ENCODE measurements at regions not wholly inside any gene's neighbourhood (a gene's known extent, or its start where the extent isn't known, plus 50 kb on each side); places are given as distances from the start of the nearest gene placed in this dataset.

DNA sequence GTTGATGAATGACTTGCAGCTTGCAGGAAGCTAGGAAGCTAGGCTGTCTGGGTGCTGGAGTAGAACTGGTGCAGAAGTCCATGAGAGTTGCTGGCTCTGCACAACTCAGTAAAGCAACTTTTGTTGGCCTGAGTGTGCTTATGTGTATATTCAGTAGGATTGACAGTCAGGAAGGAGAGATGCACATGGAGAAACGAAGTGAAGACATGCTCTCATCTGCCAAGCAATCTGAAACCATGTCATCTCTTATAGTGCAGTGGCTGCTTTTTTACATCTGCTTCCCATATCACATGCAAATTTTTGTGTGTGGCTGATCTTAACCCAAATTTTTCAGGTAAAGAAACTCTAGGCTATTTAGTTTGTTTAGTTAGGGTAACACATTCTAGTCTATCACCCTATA is 252.4 kb upstream of the HS3ST5 start:
- H3K27me3 Mint-ChIP-seq, result no peaks in the 10 kb centered on the region
- no peaks in the 10 kb centered on the region for H3K9me3 Mint-ChIP-seq
- no peak overlapping the region for H3K27ac Mint-ChIP-seq
- H3K36me3 Mint-ChIP-seq (ENCODE audit: low read depth), result no peaks in the 10 kb centered on the region
- CTCF ChIA-PET, result no interaction called here
- DNase-seq, result no peak
- H3K4me1 Mint-ChIP-seq, result no peaks in the 10 kb centered on the region
- POLR2A ChIA-PET, result no interaction called here
- H3K4me3 Mint-ChIP-seq, result no peak overlapping the region

DNA sequence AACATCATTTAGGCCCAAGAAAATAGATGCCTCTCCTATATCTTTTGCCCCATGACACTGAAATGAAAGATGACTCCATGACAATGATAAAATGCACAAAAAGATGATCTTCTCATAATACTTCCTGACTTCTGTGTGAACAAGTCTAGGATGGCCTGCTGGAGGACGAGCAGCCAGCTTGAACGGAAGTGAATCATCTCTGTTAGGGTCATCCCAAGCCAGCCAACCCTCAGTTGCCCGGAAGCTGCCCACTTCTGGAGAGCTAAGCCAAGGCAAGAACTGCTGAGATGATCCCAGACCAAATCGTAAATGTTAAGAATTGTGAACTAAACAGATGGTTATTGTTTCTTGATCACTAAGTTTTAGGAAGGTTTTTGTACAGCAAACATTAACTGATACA is 249.7 kb upstream of the HS3ST5 start:
- no peaks in the 10 kb centered on the region for H3K4me1 Mint-ChIP-seq
- no peaks in the 10 kb centered on the region for H3K9me3 Mint-ChIP-seq
- DNase-seq, result no peak
- H3K36me3 Mint-ChIP-seq (ENCODE audit: low read depth), result no peaks in the 10 kb centered on the region
- H3K27ac Mint-ChIP-seq, result no peak overlapping the region
- POLR2A ChIA-PET, result no interaction called here
- CTCF ChIA-PET, result no interaction called here
- H3K4me3 Mint-ChIP-seq, result no peak overlapping the region
- no peaks in the 10 kb centered on the region for H3K27me3 Mint-ChIP-seq

DNA sequence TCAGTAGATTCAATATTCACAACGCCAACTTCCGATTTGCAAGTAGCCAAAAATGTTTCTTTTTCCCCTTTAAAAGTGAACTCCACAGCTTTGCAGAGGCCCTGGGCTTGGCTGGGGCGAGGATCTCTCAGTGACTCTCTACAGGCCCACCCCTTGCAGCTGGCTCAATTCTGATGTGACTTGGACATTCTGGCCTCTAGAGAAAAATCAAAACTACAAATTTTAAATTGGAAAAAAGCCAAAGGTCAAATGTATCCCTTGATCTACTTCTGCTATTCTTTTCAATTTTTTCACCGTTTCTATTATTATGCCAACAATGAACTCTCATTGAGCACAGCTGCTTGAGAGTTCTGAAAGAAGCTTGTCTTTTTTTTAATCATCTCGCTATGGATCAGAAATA is 245.9 kb upstream of the HS3ST5 start:
- no peak for DNase-seq
- Mint-ChIP-seq H3K36me3 (ENCODE audit: low read depth) (no peaks in the 10 kb centered on the region), H3K4me3 (no peak overlapping the region), H3K9me3 (no peaks in the 10 kb centered on the region), H3K27me3 (no peaks in the 10 kb centered on the region), H3K4me1 (no peaks in the 10 kb centered on the region), H3K27ac (no peak overlapping the region)
- POLR2A ChIA-PET, result no interaction called here
- CTCF ChIA-PET, result no interaction called here

DNA sequence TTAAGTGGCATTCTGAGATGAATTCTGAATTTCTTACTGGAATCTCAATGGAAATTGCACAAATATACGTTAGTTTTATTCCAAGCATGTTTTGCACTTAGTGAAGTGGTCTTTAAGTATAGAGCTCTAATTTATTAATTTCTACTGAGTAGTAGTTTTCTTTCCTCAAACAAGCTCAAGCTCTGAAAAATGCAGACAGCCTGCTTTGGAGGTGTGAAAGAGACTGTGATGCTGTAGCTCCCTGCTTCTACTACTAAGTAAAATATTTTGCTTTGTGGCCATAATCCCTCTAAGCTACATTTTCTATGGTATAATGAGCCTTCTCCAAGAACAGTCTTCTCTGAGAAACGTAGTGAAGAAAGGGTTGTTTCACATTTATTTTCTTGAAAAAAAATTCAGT is 243.5 kb upstream of the HS3ST5 start:
- no peak for DNase-seq
- no peaks in the 10 kb centered on the region for H3K9me3 Mint-ChIP-seq
- H3K4me3 Mint-ChIP-seq, result no peak overlapping the region
- no peak overlapping the region for H3K27ac Mint-ChIP-seq
- no peaks in the 10 kb centered on the region for H3K36me3 Mint-ChIP-seq (ENCODE audit: low read depth)
- no peaks in the 10 kb centered on the region for H3K4me1 Mint-ChIP-seq
- ChIA-PET POLR2A (no interaction called here), CTCF (no interaction called here)
- no peaks in the 10 kb centered on the region for H3K27me3 Mint-ChIP-seq

DNA sequence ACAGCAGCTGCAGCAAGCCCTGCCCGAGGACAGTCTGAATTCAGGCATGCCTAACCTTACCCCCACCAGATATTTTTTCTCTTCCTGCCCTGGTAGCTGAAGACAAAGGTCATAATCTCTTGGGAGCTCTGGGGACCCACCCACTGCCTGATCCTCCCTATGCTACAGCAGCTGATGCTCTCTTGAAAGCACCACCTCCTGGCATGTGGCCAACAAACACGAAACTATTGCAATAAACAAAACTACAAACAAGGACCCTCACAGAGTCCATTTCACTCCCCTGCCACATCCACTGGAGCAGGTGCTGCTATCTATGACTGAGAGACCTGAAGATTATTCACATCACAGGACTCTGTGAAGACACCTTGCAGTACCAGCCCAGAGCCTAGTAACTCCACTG is 238.5 kb upstream of the HS3ST5 start:
- Mint-ChIP-seq H3K36me3 (ENCODE audit: low read depth) (no peaks in the 10 kb centered on the region), H3K27me3 (no peaks in the 10 kb centered on the region), H3K4me1 (no peaks in the 10 kb centered on the region), H3K4me3 (no peak overlapping the region), H3K9me3 (peaks cover 9% of the 10 kb centered on the region), H3K27ac (no peak overlapping the region)
- ChIA-PET CTCF (no interaction called here), POLR2A (no interaction called here)
- DNase-seq, result no peak

DNA sequence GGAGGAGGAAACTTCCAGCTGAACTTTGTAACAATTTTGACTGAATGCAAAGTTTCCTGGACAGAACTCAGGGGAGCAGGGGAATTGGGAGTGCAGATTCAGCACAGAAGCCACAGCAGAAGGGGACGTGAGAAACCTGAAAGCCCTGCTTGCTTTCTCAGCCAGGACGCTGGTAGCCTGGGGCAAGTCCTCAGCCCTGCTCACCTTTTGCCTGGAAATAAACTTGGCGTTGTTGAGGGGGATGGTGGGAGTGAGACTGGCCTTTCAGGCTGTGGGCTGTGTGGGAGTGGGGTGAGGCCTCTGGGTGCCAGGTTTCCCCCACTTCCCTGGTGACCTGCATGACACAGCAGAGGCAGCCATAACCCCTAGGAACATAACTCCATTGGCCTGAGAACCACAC is 238.1 kb upstream of the HS3ST5 start:
- Mint-ChIP-seq H3K36me3 (ENCODE audit: low read depth) (no peaks in the 10 kb centered on the region), H3K9me3 (peaks cover 9% of the 10 kb centered on the region), H3K27me3 (no peaks in the 10 kb centered on the region), H3K4me1 (no peaks in the 10 kb centered on the region), H3K27ac (no peak overlapping the region), H3K4me3 (no peak overlapping the region)
- DNase-seq, result no peak
- POLR2A ChIA-PET, result no interaction called here
- CTCF ChIA-PET, result no interaction called here

DNA sequence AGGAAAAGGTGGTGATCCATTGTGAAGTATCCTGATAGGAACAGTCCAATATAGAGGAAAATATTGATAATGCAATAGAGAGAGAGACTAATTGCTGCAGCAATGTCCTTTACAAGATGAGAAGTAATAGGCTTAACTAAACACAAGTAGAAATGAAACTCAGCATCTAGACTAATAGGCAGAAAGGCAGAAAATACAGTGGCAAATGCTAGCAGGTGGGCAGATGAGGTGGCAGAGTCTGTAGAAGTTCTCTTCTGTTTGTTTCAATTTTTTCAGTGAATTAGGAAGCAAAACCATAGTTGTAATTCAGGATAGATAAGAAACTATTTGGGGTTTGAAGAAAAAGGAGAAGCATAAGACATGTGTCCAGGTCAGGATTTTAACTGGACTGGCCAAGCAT is 236.7 kb upstream of the HS3ST5 start:
- no peaks in the 10 kb centered on the region for H3K4me1 Mint-ChIP-seq
- ChIA-PET POLR2A (no interaction called here), CTCF (no interaction called here)
- no peak overlapping the region for H3K27ac Mint-ChIP-seq
- H3K9me3 Mint-ChIP-seq, result peaks cover 9% of the 10 kb centered on the region
- H3K27me3 Mint-ChIP-seq, result no peaks in the 10 kb centered on the region
- no peak overlapping the region for H3K4me3 Mint-ChIP-seq
- no peaks in the 10 kb centered on the region for H3K36me3 Mint-ChIP-seq (ENCODE audit: low read depth)
- no peak for DNase-seq

DNA sequence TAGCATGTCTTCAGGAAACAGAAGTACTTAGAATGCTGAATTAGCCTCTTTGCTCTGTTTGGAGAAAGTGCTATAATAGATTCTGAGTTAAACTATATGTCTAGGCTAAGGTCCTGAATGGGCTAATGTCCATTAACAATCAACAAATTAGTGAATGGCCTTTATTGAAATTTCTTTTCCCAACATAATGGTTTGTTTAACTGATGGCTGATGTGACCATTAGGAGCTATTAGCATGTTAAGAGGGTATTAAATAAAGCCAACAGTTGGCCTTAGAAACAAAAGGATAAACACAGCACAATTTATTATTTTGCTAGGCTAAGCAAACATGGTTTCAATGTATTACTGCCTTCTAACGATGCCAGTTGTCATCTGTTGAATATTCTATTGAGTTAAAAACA is 234.3 kb upstream of the HS3ST5 start:
- CTCF ChIA-PET, result no interaction called here
- no peaks in the 10 kb centered on the region for H3K36me3 Mint-ChIP-seq (ENCODE audit: low read depth)

DNA sequence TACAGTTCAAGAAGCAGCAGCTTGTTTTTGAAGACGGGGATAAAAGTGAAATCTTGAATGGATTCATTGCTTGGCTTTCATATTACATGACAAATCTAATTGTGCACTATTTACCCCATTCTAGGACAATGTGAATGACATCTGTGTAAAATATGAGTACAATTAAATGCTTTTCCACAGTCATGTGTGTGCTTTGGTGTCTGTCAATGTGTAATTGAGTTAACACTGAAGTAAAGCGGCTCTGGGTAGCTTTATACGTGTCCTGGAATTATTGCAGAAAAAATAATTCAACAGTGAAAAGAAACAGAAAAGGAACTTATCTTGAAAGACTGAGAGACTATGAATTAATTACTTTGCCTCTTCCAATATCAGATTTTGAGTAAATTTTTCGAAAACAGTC is 233.5 kb upstream of the HS3ST5 start:
- Mint-ChIP-seq H3K36me3 (ENCODE audit: low read depth) (no peaks in the 10 kb centered on the region), H3K9me3 (peaks cover 11% of the 10 kb centered on the region), H3K27me3 (no peaks in the 10 kb centered on the region), H3K4me3 (no peak overlapping the region), H3K4me1 (no peaks in the 10 kb centered on the region), H3K27ac (no peak overlapping the region)
- ChIA-PET CTCF (no interaction called here), POLR2A (no interaction called here)
- no peak for DNase-seq

More for the DNA sequence above, 234.3 kb upstream of the HS3ST5 start:
- Mint-ChIP-seq H3K27ac (no peak overlapping the region), H3K4me1 (no peaks in the 10 kb centered on the region), H3K27me3 (no peaks in the 10 kb centered on the region), H3K9me3 (peaks cover 11% of the 10 kb centered on the region), H3K4me3 (no peak overlapping the region)
- DNase-seq, result no peak
- POLR2A ChIA-PET, result no interaction called here

DNA sequence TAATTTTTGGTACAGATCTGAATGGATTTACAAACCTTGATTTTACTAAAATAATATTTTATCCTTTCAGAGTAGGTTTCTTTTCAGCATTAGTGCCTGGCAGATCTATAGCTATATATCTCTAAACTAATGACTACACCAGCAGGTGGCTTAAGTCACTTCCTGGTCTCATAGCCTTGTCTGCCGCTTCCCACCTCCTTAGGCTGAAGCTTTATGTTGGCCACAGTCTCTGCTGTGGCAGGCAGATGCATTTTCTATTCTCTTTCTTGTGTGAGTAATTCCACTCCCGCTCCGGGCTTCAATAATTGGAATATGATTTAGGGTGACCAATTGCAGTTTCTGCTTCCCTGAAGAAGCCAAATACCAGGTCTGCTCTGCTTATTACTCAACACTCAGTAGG is 226.8 kb upstream of the HS3ST5 start:
- H3K4me1 Mint-ChIP-seq, result no peaks in the 10 kb centered on the region
- no peaks in the 10 kb centered on the region for H3K36me3 Mint-ChIP-seq (ENCODE audit: low read depth)
- no peaks in the 10 kb centered on the region for H3K27me3 Mint-ChIP-seq
- peaks cover 4% of the 10 kb centered on the region for H3K9me3 Mint-ChIP-seq
- H3K4me3 Mint-ChIP-seq, result no peak overlapping the region
- ChIA-PET POLR2A (no interaction called here), CTCF (no interaction called here)
- no peak overlapping the region for H3K27ac Mint-ChIP-seq
- no peak for DNase-seq

DNA sequence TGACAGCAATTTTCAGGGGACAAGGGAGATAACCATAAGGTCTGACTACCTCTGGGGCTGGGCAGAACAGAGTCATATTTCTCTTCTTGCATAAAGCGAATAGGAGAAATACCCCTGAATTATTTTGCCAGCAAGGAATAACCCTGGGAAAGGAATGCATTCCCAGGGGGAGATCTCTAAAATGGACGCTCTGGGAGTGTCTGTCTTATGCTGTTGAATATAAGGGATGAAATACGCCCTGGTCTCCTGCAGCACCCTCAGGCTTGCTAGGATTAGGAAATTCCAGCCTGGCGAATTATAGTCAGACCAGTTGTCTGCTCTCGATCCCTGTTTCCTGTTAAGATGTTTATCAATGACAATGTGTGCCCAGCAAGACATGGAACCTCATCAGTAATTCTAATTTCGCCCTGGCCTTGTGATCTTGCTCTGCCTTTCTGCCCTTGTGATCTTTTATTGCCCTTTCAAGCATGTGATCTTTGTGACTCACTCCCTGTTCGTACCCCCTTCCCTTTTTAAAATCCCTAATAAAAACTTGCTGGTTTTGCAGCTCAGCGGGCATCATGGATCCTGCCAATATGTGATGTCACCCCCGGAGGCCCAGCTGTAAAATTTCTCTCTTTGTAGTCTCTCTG is 221.6 kb upstream of the HS3ST5 start:
- CTCF ChIA-PET, result no interaction called here
- no peaks in the 10 kb centered on the region for H3K4me1 Mint-ChIP-seq
- H3K4me3 Mint-ChIP-seq, result no peak overlapping the region
- no peak for DNase-seq
- no peak overlapping the region for H3K27ac Mint-ChIP-seq
- H3K36me3 Mint-ChIP-seq (ENCODE audit: low read depth), result no peaks in the 10 kb centered on the region
- peaks cover 2% of the 10 kb centered on the region for H3K9me3 Mint-ChIP-seq
- POLR2A ChIA-PET, result no interaction called here
- no peaks in the 10 kb centered on the region for H3K27me3 Mint-ChIP-seq

DNA sequence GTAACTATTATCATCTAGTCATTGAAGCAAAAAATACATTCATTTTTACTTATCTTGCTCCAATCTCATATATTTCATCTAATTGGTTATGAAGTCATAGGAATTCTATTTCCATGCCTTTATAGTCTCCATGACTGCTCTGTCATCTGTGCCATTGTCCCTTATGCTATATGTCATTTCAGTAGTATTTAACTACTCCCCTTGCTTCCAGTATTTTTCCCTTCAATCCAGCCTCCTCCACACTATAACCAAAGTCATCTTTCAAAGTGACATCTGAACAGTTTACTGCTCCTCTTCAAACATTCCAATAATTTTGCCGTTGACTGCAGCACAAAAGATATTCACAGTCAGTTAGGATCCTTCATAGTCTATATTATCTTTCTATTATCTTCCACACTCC is 216.6 kb upstream of the HS3ST5 start:
- ChIA-PET POLR2A (no interaction called here), CTCF (no interaction called here)
- no peak for DNase-seq
- H3K36me3 Mint-ChIP-seq (ENCODE audit: low read depth), result no peaks in the 10 kb centered on the region
- no peaks in the 10 kb centered on the region for H3K27me3 Mint-ChIP-seq
- no peaks in the 10 kb centered on the region for H3K4me1 Mint-ChIP-seq
- H3K27ac Mint-ChIP-seq, result no peak overlapping the region
- H3K9me3 Mint-ChIP-seq, result peaks cover 5% of the 10 kb centered on the region
- H3K4me3 Mint-ChIP-seq, result no peak overlapping the region

DNA sequence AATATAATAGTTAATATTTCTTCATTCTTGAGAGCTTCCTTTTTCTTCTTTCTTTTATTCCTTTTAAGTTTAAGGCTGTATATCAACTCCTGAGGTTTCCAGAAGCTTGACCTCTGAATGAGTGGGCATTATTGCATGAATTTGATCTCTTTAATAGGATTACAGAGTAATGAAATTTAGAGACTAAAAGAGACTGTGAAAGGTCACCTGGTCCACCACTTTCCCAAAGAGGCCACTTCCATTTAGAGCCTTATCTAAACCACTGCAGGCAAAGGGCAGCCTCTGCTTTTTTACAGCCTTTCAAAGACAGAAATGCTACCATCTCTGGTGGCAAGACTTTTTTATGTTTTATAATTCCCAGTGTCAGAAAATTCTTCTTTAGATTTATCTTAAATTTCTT is 215.3 kb upstream of the HS3ST5 start:
- CTCF ChIA-PET, result no interaction called here
- Mint-ChIP-seq H3K4me3 (no peak overlapping the region), H3K36me3 (ENCODE audit: low read depth) (no peaks in the 10 kb centered on the region), H3K27ac (no peak overlapping the region), H3K27me3 (no peaks in the 10 kb centered on the region), H3K4me1 (no peaks in the 10 kb centered on the region), H3K9me3 (peaks cover 7% of the 10 kb centered on the region)
- DNase-seq, result no peak
- POLR2A ChIA-PET, result no interaction called here

DNA sequence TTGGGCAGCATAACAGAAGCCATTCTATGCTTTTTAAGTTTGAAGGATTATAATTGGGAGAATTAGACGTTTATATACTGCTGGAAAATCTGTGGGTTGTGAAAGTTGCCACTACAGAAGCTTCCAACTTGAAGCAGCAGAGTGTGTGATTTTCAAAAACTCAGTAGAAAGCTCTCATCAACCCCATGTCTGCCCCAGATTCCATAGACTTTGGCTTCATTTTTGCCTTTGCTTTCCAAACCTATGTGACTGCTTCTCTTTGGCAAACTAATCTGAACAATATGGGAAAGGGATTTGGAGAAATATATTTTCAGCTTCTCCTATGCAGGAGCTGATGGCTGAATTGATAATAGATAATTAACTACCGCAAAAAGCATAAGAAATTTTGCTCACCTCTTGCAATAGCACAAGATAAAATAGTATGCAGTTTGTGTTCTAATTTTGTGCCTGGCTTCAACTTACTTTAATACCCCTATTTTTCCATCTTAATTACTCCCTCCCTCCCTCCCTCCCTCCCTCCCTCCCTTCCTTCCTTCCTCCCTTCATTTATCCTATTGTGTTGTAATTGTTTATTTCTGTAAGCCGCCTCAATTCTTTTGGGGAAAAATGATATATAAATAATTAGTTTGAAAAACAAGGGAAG is 214.1 kb upstream of the HS3ST5 start:
- Mint-ChIP-seq H3K4me3 (no peak overlapping the region), H3K36me3 (ENCODE audit: low read depth) (no peaks in the 10 kb centered on the region), H3K27ac (no peak overlapping the region), H3K4me1 (no peaks in the 10 kb centered on the region), H3K27me3 (no peaks in the 10 kb centered on the region), H3K9me3 (peaks cover 7% of the 10 kb centered on the region)
- ChIA-PET POLR2A (no interaction called here), CTCF (no interaction called here)
- DNase-seq, result no peak

DNA sequence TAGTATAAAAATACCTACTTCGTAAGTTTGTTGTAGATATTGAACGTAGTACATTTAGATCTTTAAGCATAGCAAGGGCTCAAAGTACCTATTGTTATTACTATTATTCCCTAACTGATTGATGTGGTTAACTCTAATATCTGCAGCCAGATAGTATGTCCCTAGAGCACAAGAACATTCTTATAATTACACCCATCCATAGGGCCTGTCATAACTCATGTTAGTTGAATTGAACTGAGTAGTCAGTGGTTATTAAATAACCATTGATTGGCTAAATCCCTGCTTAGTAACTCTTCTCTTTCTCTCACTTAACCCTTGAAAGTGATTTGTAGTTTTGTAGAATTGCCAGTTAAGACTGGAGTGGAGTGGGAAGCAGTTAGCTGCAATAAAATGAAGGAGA is 207.5 kb upstream of the HS3ST5 start:
- H3K9me3 Mint-ChIP-seq, result peaks cover 5% of the 10 kb centered on the region
- H3K4me1 Mint-ChIP-seq, result no peaks in the 10 kb centered on the region
- H3K36me3 Mint-ChIP-seq (ENCODE audit: low read depth), result no peaks in the 10 kb centered on the region
- DNase-seq, result no peak
- no peaks in the 10 kb centered on the region for H3K27me3 Mint-ChIP-seq
- no peak overlapping the region for H3K27ac Mint-ChIP-seq
- ChIA-PET POLR2A (no interaction called here), CTCF (no interaction called here)
- H3K4me3 Mint-ChIP-seq, result no peak overlapping the region

Data from activated CD4-positive, alpha-beta memory T cell treated with anti-CD3 and anti-CD28 coated beads, Interleukin-2, amount 10 ng/mL, durations not matched to agents 7 days and 5 days (primary cell).